Nephron (organoid): ENCODE measurements at regions not wholly inside any gene's neighbourhood (a gene's known extent, or its start where the extent isn't known, plus 50 kb on each side); places are given as distances from the start of the nearest gene placed in this dataset.

Source experiments
- H3K27ac Mint-ChIP-seq, 3 experiments: 2 replicates each; pipeline ENCODE4 v1.8.0; 2020; ENCODE audit warnings: mixed read lengths in 3 of 3, mild to moderate bottlenecking in 2 of 3, moderate library complexity in 1 of 3
- H3K27me3 Mint-ChIP-seq: 2 replicates; pipeline ENCODE4 v1.8.0; 2021; ENCODE audit warnings: low read depth, mild to moderate bottlenecking, moderate library complexity, mixed read lengths
- H3K36me3 Mint-ChIP-seq: 2 replicates; pipeline ENCODE4 v1.8.0; 2020; ENCODE audit warnings: low read depth, mixed read lengths
- H3K4me1 Mint-ChIP-seq: 2 replicates; pipeline ENCODE4 v1.8.0; 2020; ENCODE audit warnings: mixed read lengths
- H3K4me3 Mint-ChIP-seq, 3 experiments: 2 replicates each; pipeline ENCODE4 v1.8.0; 2020; ENCODE audit warnings: mild to moderate bottlenecking in 3 of 3, mixed read lengths in 3 of 3, moderate library complexity in 2 of 3
- H3K9me3 Mint-ChIP-seq: 2 replicates; pipeline ENCODE4 v1.8.0; 2020; ENCODE audit warnings: mixed read lengths
- TF ChIP-seq, protein P1 (sequence below), 3 experiments: fragments of 200-600 bp; sonication (generic); IDR thresholded peaks; one replicate each; pipeline ENCODE4 v1.5.0; 2021; ENCODE audit warnings: antibody characterized with exemption in 3 of 3; ENCODE audit not compliant: unreplicated experiment in 3 of 3

- Mint-ChIP-seq H3K27me3 (no peaks in the 10 kb centered on the region), H3K27ac (no peak overlapping the region), H3K9me3 (peaks cover 3% of the 10 kb centered on the region), H3K4me1 (no peaks in the 10 kb centered on the region), H3K4me3 (no peak overlapping the region), H3K36me3 (no peaks in the 10 kb centered on the region)
- TF ChIP-seq, protein P1, sequence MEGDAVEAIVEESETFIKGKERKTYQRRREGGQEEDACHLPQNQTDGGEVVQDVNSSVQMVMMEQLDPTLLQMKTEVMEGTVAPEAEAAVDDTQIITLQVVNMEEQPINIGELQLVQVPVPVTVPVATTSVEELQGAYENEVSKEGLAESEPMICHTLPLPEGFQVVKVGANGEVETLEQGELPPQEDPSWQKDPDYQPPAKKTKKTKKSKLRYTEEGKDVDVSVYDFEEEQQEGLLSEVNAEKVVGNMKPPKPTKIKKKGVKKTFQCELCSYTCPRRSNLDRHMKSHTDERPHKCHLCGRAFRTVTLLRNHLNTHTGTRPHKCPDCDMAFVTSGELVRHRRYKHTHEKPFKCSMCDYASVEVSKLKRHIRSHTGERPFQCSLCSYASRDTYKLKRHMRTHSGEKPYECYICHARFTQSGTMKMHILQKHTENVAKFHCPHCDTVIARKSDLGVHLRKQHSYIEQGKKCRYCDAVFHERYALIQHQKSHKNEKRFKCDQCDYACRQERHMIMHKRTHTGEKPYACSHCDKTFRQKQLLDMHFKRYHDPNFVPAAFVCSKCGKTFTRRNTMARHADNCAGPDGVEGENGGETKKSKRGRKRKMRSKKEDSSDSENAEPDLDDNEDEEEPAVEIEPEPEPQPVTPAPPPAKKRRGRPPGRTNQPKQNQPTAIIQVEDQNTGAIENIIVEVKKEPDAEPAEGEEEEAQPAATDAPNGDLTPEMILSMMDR (IDR thresholded peaks at IDR 0.05; ENCODE audit: unreplicated experiment in 3 of 3) = no peak
Measured at GRCh38 chrX:138939038-138939437, 227.5 kb upstream of the FGF13 start.

DNA sequence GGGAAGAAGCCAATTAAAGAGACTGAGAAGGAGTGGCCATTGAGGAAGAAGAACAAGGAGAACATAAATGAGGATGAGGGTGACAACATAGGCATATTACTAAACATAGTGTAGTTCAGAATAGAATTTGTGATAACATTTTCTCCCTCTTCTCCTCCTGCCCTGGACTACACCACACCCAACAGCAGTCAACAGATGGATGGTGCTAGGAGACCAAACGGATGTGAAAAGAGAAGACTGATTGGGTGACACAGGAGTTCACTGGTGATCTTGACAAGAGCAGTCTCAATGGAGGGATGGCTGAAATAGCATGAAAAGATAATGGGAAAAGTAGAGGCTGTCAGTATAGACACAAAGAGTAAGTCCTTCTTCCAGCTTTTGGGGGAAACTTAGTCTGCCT is 226.5 kb upstream of the FGF13 start:
- Mint-ChIP-seq H3K4me1 (no peaks in the 10 kb centered on the region), H3K27me3 (no peaks in the 10 kb centered on the region), H3K27ac (no peak overlapping the region), H3K36me3 (no peaks in the 10 kb centered on the region), H3K9me3 (peaks cover 3% of the 10 kb centered on the region), H3K4me3 (no peak overlapping the region)
- TF ChIP-seq, protein P1 (IDR thresholded peaks at IDR 0.05; ENCODE audit: unreplicated experiment in 3 of 3) = no peak

GRCh38 chrX:138931212-138931611 is 219.7 kb upstream of the FGF13 start:
- TF ChIP-seq, protein P1 (IDR thresholded peaks at IDR 0.05; ENCODE audit: unreplicated experiment in 3 of 3) = no peak
- H3K9me3 Mint-ChIP-seq = peaks cover 3% of the 10 kb centered on the region
- peaks cover 11% of the 10 kb centered on the region for H3K4me1 Mint-ChIP-seq
- H3K36me3 Mint-ChIP-seq = no peaks in the 10 kb centered on the region
- H3K27ac Mint-ChIP-seq = no peak overlapping the region
- H3K27me3 Mint-ChIP-seq = no peaks in the 10 kb centered on the region
- H3K4me3 Mint-ChIP-seq = no peak overlapping the region

GRCh38 chrX:138930583-138930945 is 219.0 kb upstream of the FGF13 start:
- TF ChIP-seq, protein P1 (IDR thresholded peaks at IDR 0.05; ENCODE audit: unreplicated experiment in 3 of 3) = no peak
- Mint-ChIP-seq H3K9me3 (peaks cover 3% of the 10 kb centered on the region), H3K4me3 (no peak overlapping the region), H3K27ac (peak overlapping the region in 1 of 3 experiments; percentile 50), H3K36me3 (no peaks in the 10 kb centered on the region), H3K27me3 (no peaks in the 10 kb centered on the region), H3K4me1 (peaks cover 15% of the 10 kb centered on the region)

- H3K27me3 Mint-ChIP-seq = no peaks in the 10 kb centered on the region
- TF ChIP-seq, protein P1 (IDR thresholded peaks at IDR 0.05; ENCODE audit: unreplicated experiment in 3 of 3) = no peak
- peak overlapping the region in 1 of 3 experiments; percentile 50 for H3K27ac Mint-ChIP-seq
- no peaks in the 10 kb centered on the region for H3K36me3 Mint-ChIP-seq
- peaks cover under 1% of the 10 kb centered on the region for H3K9me3 Mint-ChIP-seq
- no peak overlapping the region for H3K4me3 Mint-ChIP-seq
- peaks cover 16% of the 10 kb centered on the region for H3K4me1 Mint-ChIP-seq
Measured at GRCh38 chrX:138929926-138930582, 218.5 kb upstream of the FGF13 start.
